Transverse colon (tissue), 4 donors: ENCODE measurements at regions not wholly inside any gene's neighbourhood (a gene's known extent, or its start where the extent isn't known, plus 50 kb on each side); places are given as distances from the start of the nearest gene placed in this dataset.
"Not testable (repeated sequence)": the region's sequence is repeated elsewhere in the genome, so short reads cannot be mapped to it uniquely, and the experiment has no call there.

ENCODE experiments used
- DNase-seq: peaks from one replicate; pipeline ENCODE4 v3.0.0-alpha.2; 2019
- H3K27ac ChIP-seq, 4 donors: fragments of 200-600 bp; sonication (generic); 2 replicates each; pipeline ENCODE4 v1.5.1; 2016 to 2018; ENCODE audit warnings: inconsistent platforms in 4 of 4
- H3K27me3 ChIP-seq: fragments of 200-600 bp; sonication (generic); 2 replicates; pipeline ENCODE4 v1.5.1; 2017; ENCODE audit warnings: inconsistent platforms
- H3K36me3 ChIP-seq, 4 donors: fragments of 200-600 bp; sonication (generic); 2 replicates each; pipeline ENCODE4 v1.5.1; 2017 to 2019; ENCODE audit warnings: inconsistent platforms in 4 of 4
- H3K4me1 ChIP-seq, 4 donors: fragments of 200-600 bp; sonication (generic); 2 replicates each; pipeline ENCODE4 v1.5.1; 2017 to 2020; ENCODE audit warnings: inconsistent platforms in 4 of 4
- H3K4me3 ChIP-seq, 4 donors: fragments of 200-600 bp; sonication (generic); 1 replicate in 1 of 4; 2 replicates in 3 of 4; pipeline versions ENCODE4 v1.5.1 to v1.6.1; 2017 to 2019; ENCODE audit warnings: inconsistent platforms in 4 of 4
- H3K9me3 ChIP-seq, 2 donors: fragments of 200-600 bp; sonication (generic); 2 replicates each; pipeline ENCODE4 v1.5.1; 2017 to 2019; ENCODE audit warnings: inconsistent platforms in 2 of 2
- CTCF ChIP-seq, 5 experiments: fragments of 200-600 bp in 3 of 5; fragments of 450-650 bp in 2 of 5; sonication (generic) in 3 of 5; IDR thresholded peaks; 1 replicate in 2 of 5; 2 replicates in 3 of 5; pipeline ENCODE4 v1.5.1; 2016 to 2017; ENCODE audit warnings: antibody characterized with exemption in 5 of 5, inconsistent platforms in 3 of 5, mild to moderate bottlenecking in 2 of 5, moderate library complexity in 1 of 5
- EP300 ChIP-seq: sonication (generic); formaldehyde crosslinking; IDR thresholded peaks from one replicate; pipeline ENCODE4 v1.6.1; 2017; ENCODE audit warnings: antibody characterized with exemption, low read depth
- POLR2A ChIP-seq: fragments of 450-650 bp; IDR thresholded peaks from one replicate; pipeline ENCODE4 v1.6.1; 2016; ENCODE audit warnings: antibody characterized with exemption, mild to moderate bottlenecking, moderate library complexity
- POLR2AphosphoS5 ChIP-seq, 3 donors: sonication (generic); formaldehyde crosslinking; IDR thresholded peaks; one replicate each; pipeline ENCODE4 v1.6.1; 2016; ENCODE audit warnings: antibody characterized with exemption in 3 of 3
- WGBS, 2 donors: methylation state at CpG; one replicate each; pipeline ENCODE4 v1.1.5; 2018; ENCODE audit warnings: low coverage in 1 of 2; 5-methylcytosine and 5-hydroxymethylcytosine counted together
- in situ Hi-C, 4 donors: fragments of 200-750 bp; cut with MboI; loops; one replicate each; pipeline versions ENCODE4 v1.15.0 to v1.15.1; 2017; ENCODE audit warnings: low sequenced_read_pairs in 3 of 4, low pct_ligation_motif_present in 1 of 4, low pct_unique_long_range_greater_than_20kb in 1 of 4
- intact Hi-C: fragments of 100-400 bp; cut with DNase I; formaldehyde crosslinking; loops from one replicate; pipeline ENCODE4 v1.15.1; 2023; ENCODE audit warnings: low total_unique reads

DNA sequence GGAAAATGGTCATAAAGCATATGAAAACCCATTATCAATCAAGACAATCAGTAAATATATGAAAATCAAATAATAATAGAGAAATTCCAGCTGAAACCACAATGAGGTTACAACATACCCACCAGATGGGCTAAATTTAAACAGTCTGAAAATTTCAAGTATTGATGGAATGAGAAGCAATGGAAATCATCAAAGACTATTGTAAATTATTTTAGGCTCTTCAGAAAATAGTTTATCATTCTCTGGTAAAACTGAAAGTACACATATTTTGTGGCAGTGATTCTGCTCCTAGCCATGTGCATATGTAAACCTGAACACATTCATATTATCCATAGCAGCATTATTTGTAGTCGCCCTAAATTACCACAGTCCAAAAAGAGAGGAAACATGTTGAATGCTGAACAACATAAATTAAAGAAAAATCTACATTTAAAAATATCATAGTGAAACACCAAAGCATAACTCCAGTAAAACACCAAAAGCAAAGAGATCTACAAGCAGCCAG lies 215.3 kb downstream of the PRELID2 start:
- Histone ChIP-seq H3K27me3 (no peaks in the 10 kb centered on the region), H3K9me3 (peaks cover 0 to 7% of the 10 kb centered on the region in 2 donors), H3K27ac (no peak overlapping the region), H3K36me3 (no peaks in the 10 kb centered on the region), H3K4me3 (no peak overlapping the region), H3K4me1 (no peaks in the 10 kb centered on the region)
- no peak for DNase-seq
- intact Hi-C loops = no loop called here
- in situ Hi-C loops = no loop called here
- WGBS, 2 donors = 85 to 100% methylated on average over 1 of the region's 1 CpG
- TF ChIP-seq POLR2A (no peak), POLR2AphosphoS5 (IDR thresholded peaks at IDR 0.05) (no peak), CTCF (IDR thresholded peaks at IDR 0.05) (no peak), EP300 (no peak)

- H3K27ac ChIP-seq, in situ Hi-C loops, H3K9me3 ChIP-seq, H3K27me3 ChIP-seq, H3K4me1 ChIP-seq, H3K4me3 ChIP-seq, intact Hi-C loops, DNase-seq, H3K36me3 ChIP-seq: not testable (repeated sequence)
- WGBS, 2 donors = 92 to 93% methylated on average over 4 to 7 of the region's 7 CpGs
Measured at GRCh38 chr5:145616739-145617138, 218.4 kb downstream of the PRELID2 start.

DNA sequence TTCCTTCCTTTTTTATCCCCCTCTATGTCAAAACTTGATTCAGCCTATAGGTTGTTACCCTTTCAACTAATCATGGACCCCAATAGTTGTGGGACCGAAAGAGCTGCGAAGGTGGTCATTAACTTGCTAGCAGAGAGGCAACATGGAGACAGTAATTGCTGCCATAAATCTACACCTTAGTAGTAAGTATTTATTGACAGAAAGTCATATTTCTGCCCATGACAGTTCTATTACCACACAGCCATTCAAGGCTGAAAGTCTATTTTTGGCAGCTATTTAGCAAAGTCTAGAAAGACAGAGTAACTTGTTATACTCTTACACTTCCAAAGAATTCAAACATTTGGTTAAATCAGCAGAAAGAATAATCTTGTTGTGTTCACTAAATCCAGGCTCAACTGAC lies 236.2 kb downstream of the PRELID2 start:
- WGBS, 2 donors = 46 to 48% methylated on average over 2 of the region's 2 CpGs
- H3K9me3 ChIP-seq = no peaks in the 10 kb centered on the region
- H3K36me3 ChIP-seq = no peaks in the 10 kb centered on the region
- no peak for DNase-seq
- no peaks in the 10 kb centered on the region for H3K4me1 ChIP-seq
- in situ Hi-C loops = no loop called here
- no peak for TF ChIP-seq POLR2AphosphoS5 (IDR thresholded peaks at IDR 0.05)
- no peak for TF ChIP-seq CTCF (IDR thresholded peaks at IDR 0.05)
- no peak for TF ChIP-seq EP300
- TF ChIP-seq POLR2A = no peak
- intact Hi-C loops = no loop called here
- no peaks in the 10 kb centered on the region for H3K27me3 ChIP-seq
- H3K27ac ChIP-seq = no peak overlapping the region
- H3K4me3 ChIP-seq = no peak overlapping the region

GRCh38 chr5:145598184-145598583 lies 237.0 kb downstream of the PRELID2 start:
- 85 to 88% methylated on average over 5 of the region's 5 CpGs for WGBS, 2 donors
- Histone ChIP-seq H3K27ac (no peak overlapping the region), H3K36me3 (no peaks in the 10 kb centered on the region), H3K9me3 (no peaks in the 10 kb centered on the region), H3K4me3 (no peak overlapping the region), H3K4me1 (no peaks in the 10 kb centered on the region), H3K27me3 (no peaks in the 10 kb centered on the region)
- no peak for DNase-seq
- no peak for TF ChIP-seq POLR2A
- TF ChIP-seq CTCF (IDR thresholded peaks at IDR 0.05) = no peak
- TF ChIP-seq POLR2AphosphoS5 (IDR thresholded peaks at IDR 0.05) = no peak
- no peak for TF ChIP-seq EP300
- in situ Hi-C loops = no loop called here
- intact Hi-C loops = no loop called here

DNA sequence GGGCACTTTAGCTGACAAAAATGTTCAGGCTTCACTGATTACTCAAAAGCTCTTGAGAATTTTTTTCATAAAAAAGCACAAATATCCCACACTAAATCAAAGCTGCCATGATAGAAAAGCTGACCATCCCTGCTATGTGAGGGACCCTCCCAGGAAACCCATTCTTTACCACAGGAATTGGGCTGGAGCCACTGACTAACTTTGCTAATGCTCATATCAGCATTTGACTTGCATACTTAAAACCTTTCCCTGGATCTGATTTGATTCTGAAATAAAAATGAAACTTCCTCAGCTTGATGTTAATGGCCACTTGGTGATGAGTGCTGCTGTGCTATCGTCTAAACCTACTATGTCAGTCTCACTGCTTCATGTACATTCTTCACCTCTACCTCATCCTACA lies 243.6 kb downstream of the PRELID2 start:
- H3K4me1 ChIP-seq = peaks cover 0 to 12% (median 11%) of the 10 kb centered on the region in 4 donors
- H3K9me3 ChIP-seq = no peaks in the 10 kb centered on the region
- no peaks in the 10 kb centered on the region for H3K27me3 ChIP-seq
- WGBS, 2 donors = 88 to 92% methylated on average over 1 of the region's 1 CpG
- no peak overlapping the region for H3K27ac ChIP-seq
- H3K36me3 ChIP-seq = no peaks in the 10 kb centered on the region
- in situ Hi-C loops = no loop called here
- DNase-seq = no peak
- H3K4me3 ChIP-seq = no peak overlapping the region
- TF ChIP-seq POLR2A (no peak), POLR2AphosphoS5 (IDR thresholded peaks at IDR 0.05) (no peak), CTCF (IDR thresholded peaks at IDR 0.05) (no peak), EP300 (no peak)
- intact Hi-C loops = no loop called here
